ENCODE measurements at regions not wholly inside any gene's neighbourhood (a gene's known extent, or its start where the extent isn't known, plus 50 kb on each side); places are given as distances from the start of the nearest gene placed in this dataset.

DNA sequence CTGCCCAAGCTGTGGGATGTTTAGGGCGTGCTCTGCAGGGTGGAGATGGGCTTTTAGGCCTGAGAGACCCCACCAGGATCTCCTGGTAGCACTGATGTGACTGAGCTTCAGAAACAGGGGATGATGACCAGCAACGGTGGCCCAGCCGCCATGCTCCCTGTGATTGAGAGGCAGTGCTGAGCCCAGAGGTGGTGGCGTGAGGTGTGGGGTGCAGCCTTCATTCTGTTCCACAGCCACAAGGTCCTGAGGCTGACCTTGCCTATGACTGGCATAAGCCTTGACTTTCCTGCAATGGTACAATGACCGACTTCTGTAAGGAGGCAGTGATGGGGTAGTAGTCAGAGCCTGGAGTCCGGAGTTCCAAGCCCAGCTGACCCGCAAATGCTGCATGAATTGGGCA is 263.3 kb downstream of the TSN start:
- TF ChIP-seq, protein P1, sequence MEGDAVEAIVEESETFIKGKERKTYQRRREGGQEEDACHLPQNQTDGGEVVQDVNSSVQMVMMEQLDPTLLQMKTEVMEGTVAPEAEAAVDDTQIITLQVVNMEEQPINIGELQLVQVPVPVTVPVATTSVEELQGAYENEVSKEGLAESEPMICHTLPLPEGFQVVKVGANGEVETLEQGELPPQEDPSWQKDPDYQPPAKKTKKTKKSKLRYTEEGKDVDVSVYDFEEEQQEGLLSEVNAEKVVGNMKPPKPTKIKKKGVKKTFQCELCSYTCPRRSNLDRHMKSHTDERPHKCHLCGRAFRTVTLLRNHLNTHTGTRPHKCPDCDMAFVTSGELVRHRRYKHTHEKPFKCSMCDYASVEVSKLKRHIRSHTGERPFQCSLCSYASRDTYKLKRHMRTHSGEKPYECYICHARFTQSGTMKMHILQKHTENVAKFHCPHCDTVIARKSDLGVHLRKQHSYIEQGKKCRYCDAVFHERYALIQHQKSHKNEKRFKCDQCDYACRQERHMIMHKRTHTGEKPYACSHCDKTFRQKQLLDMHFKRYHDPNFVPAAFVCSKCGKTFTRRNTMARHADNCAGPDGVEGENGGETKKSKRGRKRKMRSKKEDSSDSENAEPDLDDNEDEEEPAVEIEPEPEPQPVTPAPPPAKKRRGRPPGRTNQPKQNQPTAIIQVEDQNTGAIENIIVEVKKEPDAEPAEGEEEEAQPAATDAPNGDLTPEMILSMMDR (conservative IDR thresholded peaks at IDR 0.05): no peak
- TF ChIP-seq EZH2 (IDR thresholded peaks at IDR 0.05; ENCODE audit: low read depth): no peak

Measured in PC-9 (cell line).